ENCODE measurements at regions not wholly inside any gene's neighbourhood (a gene's known extent, or its start where the extent isn't known, plus 50 kb on each side); places are given as distances from the start of the nearest gene placed in this dataset.

DNA sequence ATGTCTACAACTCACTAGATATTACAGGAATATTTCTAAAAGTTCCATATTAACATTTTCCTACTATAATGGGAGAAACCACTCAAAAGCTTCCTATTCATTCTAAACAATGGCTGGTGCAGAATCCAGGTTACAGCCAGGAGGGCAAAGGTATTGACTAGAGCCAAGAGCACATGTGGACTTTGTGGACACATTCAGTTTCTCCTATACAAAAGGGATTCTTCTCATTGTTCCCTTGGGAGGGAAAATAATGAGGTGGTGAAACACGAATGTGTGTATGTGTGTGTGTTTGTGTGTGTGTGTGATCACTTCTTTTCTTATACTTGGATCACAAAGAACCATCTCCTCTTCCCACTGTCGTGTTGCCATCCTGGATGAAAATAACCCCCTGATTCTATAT lies 1000.0 kb downstream of the ADGRL2 start:
- Histone ChIP-seq H2BK20ac (ENCODE audit: low read depth, low read length) (no peak overlapping the region), H2BK5ac (ENCODE audit: low read depth, low read length, poor library complexity, severe bottlenecking) (no peak overlapping the region), H2BK15ac (ENCODE audit: low read depth, low read length) (no peak overlapping the region), H3K9me3 (ENCODE audit: control insufficient read depth, insufficient read depth, low read length) (peaks cover 2% of the 10 kb centered on the region; the same call in 1 of the 2 replicates), H3K18ac (ENCODE audit: low read depth, low read length) (no peak overlapping the region), H3K9ac (ENCODE audit: low read depth, low read length) (no peak overlapping the region), H4K8ac (ENCODE audit: low read depth in 2 of 2, low read length in 2 of 2) (no peak overlapping the region), H3K27ac (ENCODE audit: insufficient read depth, low read length) (no peak overlapping the region), H3K56ac (ENCODE audit: extremely low read depth, insufficient read depth, low read length) (no peak overlapping the region), H3K27me3 (ENCODE audit: control insufficient read depth, insufficient read depth, low read length) (no peaks in the 10 kb centered on the region), H3K14ac (replicated peaks; ENCODE audit: low read depth, low read length) (no peak overlapping the region), H4K20me1 (ENCODE audit: insufficient read depth, low read length) (no peaks in the 10 kb centered on the region), H4K91ac (ENCODE audit: insufficient read depth, low read depth, low read length) (no peak overlapping the region), H3K4me3 (ENCODE audit: insufficient read depth, low read depth, low read length) (no peak overlapping the region), H3K4me2 (ENCODE audit: low read depth, low read length) (no peak overlapping the region), H3K4ac (ENCODE audit: low read depth, low read length) (no peak overlapping the region), H2AK5ac (ENCODE audit: low read depth, low read length) (no peak overlapping the region), H3K36me3 (ENCODE audit: control insufficient read depth, insufficient read depth, low read length) (no peaks in the 10 kb centered on the region), H4K5ac (ENCODE audit: low read depth, low read length) (no peak overlapping the region), H3K4me1 (ENCODE audit: control insufficient read depth, insufficient read depth, low read length) (no peaks in the 10 kb centered on the region), H3K9me1 (ENCODE audit: insufficient read depth, low read length) (no peaks in the 10 kb centered on the region), H2AFZ (replicated peaks; ENCODE audit: low read length, poor library complexity) (no peak overlapping the region), H3K23ac (ENCODE audit: low read depth, low read length) (no peak overlapping the region), H3K79me1 (ENCODE audit: low read depth in 1 of 2, low read length in 2 of 2) (no peaks in the 10 kb centered on the region), H2AK9ac (replicated peaks; ENCODE audit: low read depth, low read length, poor library complexity) (no peak overlapping the region), H2BK120ac (ENCODE audit: low read depth, low read length) (no peak overlapping the region)
- intact Hi-C loops (cut with micrococcal nuclease), result no loop called here
- in situ Hi-C loops (cut with MboI; ENCODE audit: low sequenced_read_pairs), result no loop called here
- dilution Hi-C loops (cut with HindIII; ENCODE audit: low sequenced_read_pairs, unreplicated experiment), result no loop called here
- no CpG with 5 or more reads among the region's 2 CpGs for WGBS, 2 experiments (ENCODE audit: extremely low coverage in 2 of 2, insufficient read length in 1 of 2)
- TF ChIP-seq SMC3 (IDR thresholded peaks at IDR 0.05; ENCODE audit: low read depth, low read length) (no peak), BHLHE40 (IDR thresholded peaks at IDR 0.05; ENCODE audit: low read depth, low read length) (no peak), MXI1 (IDR thresholded peaks at IDR 0.05; ENCODE audit: borderline replicate concordance, low read depth, low read length) (no peak), MAFK (IDR thresholded peaks at IDR 0.05; ENCODE audit: low read depth, low read length) (no peak), NFE2L2 (IDR thresholded peaks at IDR 0.05; ENCODE audit: low read depth, low read length) (no peak), RCOR1 (IDR thresholded peaks at IDR 0.05; ENCODE audit: insufficient replicate concordance, low read length) (no peak)
- TF ChIP-seq, protein P1, sequence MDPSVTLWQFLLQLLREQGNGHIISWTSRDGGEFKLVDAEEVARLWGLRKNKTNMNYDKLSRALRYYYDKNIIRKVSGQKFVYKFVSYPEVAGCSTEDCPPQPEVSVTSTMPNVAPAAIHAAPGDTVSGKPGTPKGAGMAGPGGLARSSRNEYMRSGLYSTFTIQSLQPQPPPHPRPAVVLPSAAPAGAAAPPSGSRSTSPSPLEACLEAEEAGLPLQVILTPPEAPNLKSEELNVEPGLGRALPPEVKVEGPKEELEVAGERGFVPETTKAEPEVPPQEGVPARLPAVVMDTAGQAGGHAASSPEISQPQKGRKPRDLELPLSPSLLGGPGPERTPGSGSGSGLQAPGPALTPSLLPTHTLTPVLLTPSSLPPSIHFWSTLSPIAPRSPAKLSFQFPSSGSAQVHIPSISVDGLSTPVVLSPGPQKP (IDR thresholded peaks at IDR 0.05; ENCODE audit: borderline replicate concordance, low read depth, low read length), result no peak
- BruUV-seq (replicated peaks), result no TSS peak
- DNase-seq, result no peak
- no peak for ATAC-seq (ENCODE audit: low read depth)
- CTCF ChIA-PET, result no interaction called here
- POLR2A ChIA-PET (ENCODE audit: unreplicated experiment), result no interaction called here
